ENCODE measurements at regions not wholly inside any gene's neighbourhood (a gene's known extent, or its start where the extent isn't known, plus 50 kb on each side); places are given as distances from the start of the nearest gene placed in this dataset.

GRCh38 chrY:7771771-7772170 lies 860.2 kb upstream of the AMELY start:
- Histone ChIP-seq H3K27ac (no peak overlapping the region), H3K36me3 (no peaks in the 10 kb centered on the region), H3K9me3 (no peaks in the 10 kb centered on the region), H3K27me3 (no peaks in the 10 kb centered on the region), H3K4me1 (no peaks in the 10 kb centered on the region), H3K4me3 (no peak overlapping the region)
- TF ChIP-seq POLR2AphosphoS5 (IDR thresholded peaks at IDR 0.05) = no peak
- TF ChIP-seq POLR2A (IDR thresholded peaks at IDR 0.05) = no peak
- TF ChIP-seq EP300 (IDR thresholded peaks at IDR 0.05) = no peak
- TF ChIP-seq CTCF (IDR thresholded peaks at IDR 0.05) = no peak
- no peak for ATAC-seq

DNA sequence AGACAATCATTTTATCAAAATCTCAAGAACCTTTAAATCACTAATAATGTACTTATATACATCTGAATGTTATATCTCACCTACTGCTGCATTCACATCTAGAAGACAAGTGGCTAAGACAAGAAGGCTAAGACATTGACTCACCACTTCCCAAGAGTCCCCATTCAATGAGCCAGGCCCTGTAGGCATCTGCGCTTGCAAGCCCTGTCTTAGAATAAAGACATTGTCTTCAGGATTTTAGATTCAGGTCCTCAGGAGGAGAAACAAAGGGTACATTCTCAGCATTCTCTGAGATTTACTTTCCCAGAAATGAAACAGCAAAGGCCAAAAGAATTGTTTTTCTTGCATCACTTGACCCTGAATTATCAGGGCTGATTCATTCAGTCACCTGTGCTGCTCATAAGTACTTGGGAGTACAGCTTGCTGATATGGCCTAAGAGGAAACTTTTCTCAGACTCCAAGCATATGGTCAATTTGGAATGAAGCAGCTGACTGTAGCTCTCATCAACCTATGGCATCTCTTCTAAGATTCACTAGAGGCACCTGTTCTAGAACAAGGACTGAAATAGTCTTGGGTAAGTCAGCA lies 858.3 kb upstream of the AMELY start:
- WGBS, 2 donors (ENCODE audit: low coverage in 1 of 2) = 100% methylated on average over 1 of the region's 1 CpG; no CpG with 5 or more reads in 1 of the 2 donors

GRCh38 chrY:7768901-7769300 lies 857.3 kb upstream of the AMELY start:
- TF ChIP-seq POLR2A (IDR thresholded peaks at IDR 0.05) (no peak), POLR2AphosphoS5 (IDR thresholded peaks at IDR 0.05) (no peak), CTCF (IDR thresholded peaks at IDR 0.05) (no peak), EP300 (IDR thresholded peaks at IDR 0.05) (no peak)
- H3K4me1 ChIP-seq = no peaks in the 10 kb centered on the region
- no CpG with 5 or more reads among the region's 1 CpG for WGBS, 2 donors (ENCODE audit: low coverage in 1 of 2)
- no peaks in the 10 kb centered on the region for H3K27me3 ChIP-seq
- H3K4me3 ChIP-seq = no peak overlapping the region
- no peak for ATAC-seq
- no peak overlapping the region for H3K27ac ChIP-seq
- no peaks in the 10 kb centered on the region for H3K9me3 ChIP-seq
- no peaks in the 10 kb centered on the region for H3K36me3 ChIP-seq

More for the DNA sequence above, 858.3 kb upstream of the AMELY start:
- ATAC-seq = no peak
- no peak overlapping the region for H3K27ac ChIP-seq
- TF ChIP-seq CTCF (IDR thresholded peaks at IDR 0.05) (no peak), POLR2AphosphoS5 (IDR thresholded peaks at IDR 0.05) (no peak), POLR2A (IDR thresholded peaks at IDR 0.05) (no peak), EP300 (IDR thresholded peaks at IDR 0.05) (no peak)
- no peak overlapping the region for H3K4me3 ChIP-seq
- H3K4me1 ChIP-seq = no peaks in the 10 kb centered on the region
- H3K36me3 ChIP-seq = no peaks in the 10 kb centered on the region
- no peaks in the 10 kb centered on the region for H3K27me3 ChIP-seq
- no peaks in the 10 kb centered on the region for H3K9me3 ChIP-seq

GRCh38 chrY:7753711-7754110 lies 842.2 kb upstream of the AMELY start:
- H3K27me3 ChIP-seq = no peaks in the 10 kb centered on the region
- no peaks in the 10 kb centered on the region for H3K36me3 ChIP-seq
- ATAC-seq = no peak
- H3K4me3 ChIP-seq = no peak overlapping the region
- no peak overlapping the region for H3K27ac ChIP-seq
- TF ChIP-seq EP300 (IDR thresholded peaks at IDR 0.05) (no peak), CTCF (IDR thresholded peaks at IDR 0.05) (no peak), POLR2AphosphoS5 (IDR thresholded peaks at IDR 0.05) (no peak), POLR2A (IDR thresholded peaks at IDR 0.05) (no peak)
- no peaks in the 10 kb centered on the region for H3K9me3 ChIP-seq
- WGBS, 2 donors (ENCODE audit: low coverage in 1 of 2) = 90% methylated on average over 2 of the region's 2 CpGs; no CpG with 5 or more reads in 1 of the 2 donors
- H3K4me1 ChIP-seq = no peaks in the 10 kb centered on the region

DNA sequence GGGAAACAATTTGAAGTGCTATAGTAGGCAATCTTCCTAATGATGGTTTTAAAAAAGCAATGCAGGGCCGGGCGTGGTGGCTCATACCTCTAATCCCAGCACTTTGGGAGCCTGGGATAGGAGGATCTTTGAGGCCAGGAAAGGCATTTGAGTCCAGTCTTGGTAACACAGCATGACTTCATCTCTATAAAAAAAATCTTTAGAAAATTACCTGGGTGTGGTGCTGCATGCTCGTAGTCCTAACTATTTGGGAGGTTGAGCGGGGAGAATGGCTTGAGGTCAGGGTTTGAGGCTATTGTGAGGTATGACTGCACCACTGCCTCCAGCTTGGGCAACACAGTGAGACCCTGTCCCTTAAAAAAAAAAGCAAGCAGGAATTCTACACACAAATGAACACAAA lies 835.2 kb upstream of the AMELY start:
- WGBS, 2 donors (ENCODE audit: low coverage in 1 of 2) = 40% methylated on average over 1 of the region's 4 CpGs; no CpG with 5 or more reads in 1 of the 2 donors
- no peak for ATAC-seq

More for the DNA sequence above, 835.2 kb upstream of the AMELY start:
- H3K36me3 ChIP-seq = no peaks in the 10 kb centered on the region
- TF ChIP-seq CTCF (IDR thresholded peaks at IDR 0.05) (no peak), EP300 (IDR thresholded peaks at IDR 0.05) (no peak), POLR2A (IDR thresholded peaks at IDR 0.05) (no peak), POLR2AphosphoS5 (IDR thresholded peaks at IDR 0.05) (no peak)
- H3K27ac ChIP-seq = no peak overlapping the region
- H3K9me3 ChIP-seq = no peaks in the 10 kb centered on the region
- no peaks in the 10 kb centered on the region for H3K27me3 ChIP-seq
- H3K4me3 ChIP-seq = no peak overlapping the region
- no peaks in the 10 kb centered on the region for H3K4me1 ChIP-seq

Data from gastroesophageal sphincter (tissue), 4 donors.